ENCODE measurements at regions not wholly inside any gene's neighbourhood (a gene's known extent, or its start where the extent isn't known, plus 50 kb on each side); places are given as distances from the start of the nearest gene placed in this dataset.

- ATAC-seq (no peak), FAIRE-seq (no peak), DNase-seq (ENCODE audit: low read depth, low spot score) (no peak)
- no peak overlapping the region for H3K9ac ChIP-seq (ENCODE audit: control insufficient read depth, insufficient read depth, low read length)
- H3K4me2 ChIP-seq (ENCODE audit: control insufficient read depth, insufficient read depth) = no peak overlapping the region
- H4K20me1 ChIP-seq (ENCODE audit: control insufficient read depth, insufficient read depth) = no peaks in the 10 kb centered on the region
- no peak overlapping the region for H2AFZ ChIP-seq (ENCODE audit: control insufficient read depth, low read depth, low read length)
- no peak overlapping the region for H3K4me3 ChIP-seq
- no peaks in the 10 kb centered on the region for H3K4me1 ChIP-seq (ENCODE audit: control insufficient read depth, insufficient read depth, low read length)
- RAD21 ChIA-PET (ENCODE audit: unreplicated experiment) = no interaction called here
- BruUV-seq (replicated peaks) = no TSS peak
- POLR2A ChIA-PET = interaction anchor here (0.6 kb wide), 1 partner anchor 668 kb away, joined by 3 read pairs; no protein-coding TSS in a partner anchor
- CTCF ChIA-PET = interaction anchor here (0.7 kb wide), 1 partner anchor 175 kb away, joined by 4 read pairs; no protein-coding TSS in a partner anchor
- in situ Hi-C loops (cut with MboI) = no loop called here
- intact Hi-C loops (cut with micrococcal nuclease; ENCODE audit: unreplicated experiment) = no loop called here
- no peaks in the 10 kb centered on the region for H3K9me3 ChIP-seq (replicated peaks; ENCODE audit: control insufficient read depth, insufficient read depth, low read length)
- SMC1A ChIA-PET (ENCODE audit: uncharacterized antibody, unreplicated experiment) = interaction anchor here (1.4 to 1.5 kb wide), 2 partner anchors 10 to 15 kb away, joined by 3 to 5 read pairs; no protein-coding TSS in a partner anchor
- no peaks in the 10 kb centered on the region for H3K36me3 ChIP-seq (ENCODE audit: control insufficient read depth in 2 of 2, insufficient read depth in 2 of 2, low read length in 1 of 2)
- no peaks in the 10 kb centered on the region for H3K27me3 ChIP-seq (replicated peaks in 1 of 2; ENCODE audit: control insufficient read depth in 2 of 2, insufficient read depth in 2 of 2, low read length in 1 of 2)
- 1% methylated on average over 3 of the region's 3 CpGs for WGBS (ENCODE audit: insufficient coverage, insufficient replicate concordance, low lambda C conversion rate, missing lambda C conversion rate)
- H3K27ac ChIP-seq (ENCODE audit: control insufficient read depth, insufficient read depth) = no peak overlapping the region
- no peak for TF ChIP-seq EED (IDR thresholded peaks at IDR 0.05; ENCODE audit: low read depth)
- TF ChIP-seq TBL1XR1 (IDR thresholded peaks at IDR 0.05; ENCODE audit: low read depth, low read length) = no peak
- no peak for TF ChIP-seq IKZF2 (IDR thresholded peaks at IDR 0.05)
- TF ChIP-seq ZNF592 (IDR thresholded peaks at IDR 0.05) = no peak
- TF ChIP-seq NRF1 (conservative IDR thresholded peaks at IDR 0.05; ENCODE audit: low read depth, low read length) = no peak
- TF ChIP-seq POLR2A (IDR thresholded peaks at IDR 0.05; ENCODE audit: low read depth, low read length) = no peak
- TF ChIP-seq IRF5 (IDR thresholded peaks at IDR 0.05; ENCODE audit: borderline replicate concordance) = no peak
- no peak for TF ChIP-seq ETV6 (conservative IDR thresholded peaks at IDR 0.05 in 1 of 2, IDR thresholded peaks at IDR 0.05 in 1 of 2; ENCODE audit: borderline replicate concordance in 1 of 2, low read depth in 1 of 2)
- no peak for TF ChIP-seq NFYA (IDR thresholded peaks at IDR 0.05; ENCODE audit: borderline replicate concordance, low read depth, low read length)
- TF ChIP-seq ZNF24 (IDR thresholded peaks at IDR 0.05) = no peak
- no peaks in the 10 kb centered on the region for H3K79me2 ChIP-seq (ENCODE audit: control insufficient read depth, insufficient read depth, low read length)
These were observed 223.0 kb upstream of the ZIC3 start for GRCh38 chrX:137342969-137343368.
